GM12878 (cell line): ENCODE measurements at regions not wholly inside any gene's neighbourhood (a gene's known extent, or its start where the extent isn't known, plus 50 kb on each side); places are given as distances from the start of the nearest gene placed in this dataset.

ENCODE experiments used
- ATAC-seq: fragments of 200-7000 bp; cut with Tn5 transposase; 3 replicates; pipeline ENCODE4 v1.9.1; 2020; ENCODE audit warnings: mild to moderate bottlenecking, moderate library complexity
- BruUV-seq: library from RNA; stranded (reverse); fragments of 400-500 nt; replicated peaks from 2 replicates; lab custom pipeline; 2021; lab: Mats Ljungman, UMichigan
- CTCF ChIA-PET: fragments of 300-600 bp; sonication (Branson Sonifier 250); formaldehyde crosslinking; extraction: SDS; loops from one replicate; lab custom pipeline; 2021; ENCODE audit warnings: inconsistent platforms; lab: Yijun Ruan, JAX
- POLR2A ChIA-PET: fragments of 350-600 bp; formaldehyde crosslinking; extraction: SDS; loops from one replicate; lab custom pipeline; 2021; ENCODE audit warnings: inconsistent platforms; lab: Charles Lee
- RAD21 ChIA-PET: fragments of 300-600 bp; sonication (Branson Sonifier 250); formaldehyde crosslinking; loops from one replicate; lab custom pipeline; 2023; ENCODE audit warnings: antibody characterized with exemption; ENCODE audit not compliant: unreplicated experiment; lab: Charles Lee
- SMC1A ChIA-PET: fragments of 300-600 bp; sonication (Branson Sonifier 250); formaldehyde crosslinking; loops from one replicate; lab custom pipeline; 2023; ENCODE audit not compliant: unreplicated experiment, uncharacterized antibody; lab: Charles Lee
- DNase-seq: peaks from one replicate; pipeline ENCODE4 v3.0.0-alpha.2; 2011; ENCODE audit warnings: low read depth, low spot score
- FAIRE-seq: peaks from 3 replicates; lab custom pipeline; 2011; peaks lifted over from hg19 to GRCh38; lab: Jason Lieb, UNC
- H2AFZ ChIP-seq: 2 replicates; pipeline ENCODE4 v1.6.0; 2011; ENCODE audit warnings: low read depth, low read length, control low read depth; ENCODE audit not compliant: control insufficient read depth
- H3K27ac ChIP-seq: 2 replicates; pipeline ENCODE4 v1.5.1; 2011; ENCODE audit warnings: control low read depth; ENCODE audit not compliant: control insufficient read depth, insufficient read depth
- H3K27me3 ChIP-seq, 2 experiments: replicated peaks in 1 of 2; 2 replicates each; pipeline versions ENCODE4 v1.6.0 to v1.6.1; 2011; ENCODE audit warnings: low read length in 1 of 2; ENCODE audit not compliant: control insufficient read depth in 2 of 2, insufficient read depth in 2 of 2
- H3K36me3 ChIP-seq, 2 experiments: 2 replicates each; pipeline ENCODE4 v1.5.1; 2011; ENCODE audit warnings: low read length in 1 of 2; ENCODE audit not compliant: control insufficient read depth in 2 of 2, insufficient read depth in 2 of 2
- H3K4me1 ChIP-seq: 2 replicates; pipeline ENCODE4 v1.6.1; 2011; ENCODE audit warnings: mild to moderate bottlenecking, low read length, moderate library complexity, mixed read lengths; ENCODE audit not compliant: control insufficient read depth, insufficient read depth
- H3K4me2 ChIP-seq: 2 replicates; pipeline ENCODE4 v1.6.0; 2011; ENCODE audit warnings: control low read depth; ENCODE audit not compliant: control insufficient read depth, insufficient read depth
- H3K4me3 ChIP-seq: fragments of 200-600 bp; sonication (generic); 2 replicates; pipeline ENCODE4 v1.5.1; 2016
- H3K79me2 ChIP-seq: 2 replicates; pipeline ENCODE4 v1.6.0; 2011; ENCODE audit warnings: low read length; ENCODE audit not compliant: control insufficient read depth, insufficient read depth
- H3K9ac ChIP-seq: 2 replicates; pipeline ENCODE4 v1.8.0; 2011; ENCODE audit warnings: low read length, control low read depth, mixed read lengths; ENCODE audit not compliant: control insufficient read depth, insufficient read depth
- H3K9me3 ChIP-seq: replicated peaks from 3 replicates; pipeline ENCODE4 v1.5.1; 2011; ENCODE audit warnings: mild to moderate bottlenecking, low read length; ENCODE audit not compliant: control insufficient read depth, insufficient read depth
- H4K20me1 ChIP-seq: 2 replicates; pipeline ENCODE4 v1.6.0; 2011; ENCODE audit not compliant: control insufficient read depth, insufficient read depth
- ATF7 ChIP-seq: fragments of 450-650 bp; IDR thresholded peaks from 2 replicates; pipeline ENCODE4 v1.6.1; 2016; ENCODE audit warnings: low read depth, mild to moderate bottlenecking
- CTCF ChIP-seq, 3 experiments: IDR thresholded peaks in 2 of 3; conservative IDR thresholded peaks in 1 of 3; 2 replicates each; pipeline ENCODE4 v1.5.1; 2011; ENCODE audit warnings: low read depth in 3 of 3, low read length in 3 of 3, mild to moderate bottlenecking in 3 of 3, control low read depth in 2 of 3, moderate library complexity in 2 of 3, inconsistent platforms in 1 of 3, mixed read lengths in 1 of 3; ENCODE audit not compliant: control insufficient read depth in 2 of 3, insufficient read depth in 1 of 3; ENCODE audit errors: extremely low read depth in 1 of 3
- FOXK2 ChIP-seq: fragments of 450-650 bp; IDR thresholded peaks from 2 replicates; pipeline ENCODE4 v1.6.1; 2017; ENCODE audit warnings: mild to moderate bottlenecking, moderate library complexity
- GABPA ChIP-seq: IDR thresholded peaks from 2 replicates; pipeline ENCODE4 v1.6.1; 2014; ENCODE audit warnings: antibody characterized with exemption, low read depth, mild to moderate bottlenecking, inconsistent platforms
- HDAC6 ChIP-seq: fragments of 200-600 bp; sonication (generic); IDR thresholded peaks from one replicate; pipeline ENCODE4 v1.8.0; 2017; ENCODE audit warnings: antibody characterized with exemption; ENCODE audit not compliant: unreplicated experiment
- HSF1 ChIP-seq: fragments of 150-350 bp; IDR thresholded peaks from 2 replicates; pipeline ENCODE4 v1.6.1; 2014; ENCODE audit warnings: mild to moderate bottlenecking, low read depth, low read length
- NR2C1 ChIP-seq: fragments of 450-650 bp; IDR thresholded peaks from 2 replicates; pipeline ENCODE4 v1.6.1; 2017; ENCODE audit warnings: antibody characterized with exemption, mild to moderate bottlenecking, moderate library complexity
- PKNOX1 ChIP-seq: fragments of 450-650 bp; IDR thresholded peaks from 2 replicates; pipeline ENCODE4 v1.6.1; 2016; ENCODE audit warnings: mild to moderate bottlenecking
- STAT3 ChIP-seq: IDR thresholded peaks from 2 replicates; pipeline ENCODE4 v1.6.1; 2011; ENCODE audit warnings: low read depth, low read length, improper control_type of control experiment
- WRNIP1 ChIP-seq: IDR thresholded peaks from 2 replicates; pipeline ENCODE4 v1.6.1; 2011; ENCODE audit warnings: low read depth, low read length, improper control_type of control experiment, borderline replicate concordance
- ZBTB33 ChIP-seq: fragments of 450-650 bp; IDR thresholded peaks from 2 replicates; pipeline ENCODE4 v1.6.1; 2017; ENCODE audit warnings: mild to moderate bottlenecking
- ZBTB40 ChIP-seq: fragments of 450-650 bp; IDR thresholded peaks from 2 replicates; pipeline ENCODE4 v1.6.1; 2016; ENCODE audit warnings: mild to moderate bottlenecking, moderate library complexity, borderline replicate concordance
- WGBS: methylation state at CpG from one replicate; pipeline ENCODE4 v1.1.6; 2016; ENCODE audit warnings: low lambda C conversion rate; ENCODE audit not compliant: insufficient replicate concordance, insufficient coverage; ENCODE audit errors: missing lambda C conversion rate; 5-methylcytosine and 5-hydroxymethylcytosine counted together
- in situ Hi-C: fragments of 300-500 bp; cut with MboI; formaldehyde crosslinking; loops from 9 replicates; pipeline ENCODE4 v1.14.3; 2018; ENCODE audit warnings: mixed read lengths
- intact Hi-C: fragments of 100-400 bp; cut with micrococcal nuclease; formaldehyde crosslinking; loops from one replicate; pipeline ENCODE4 v1.14.2; 2022; ENCODE audit not compliant: unreplicated experiment

- ATAC-seq = no peak
- H3K4me1 ChIP-seq = no peaks in the 10 kb centered on the region
- no peaks in the 10 kb centered on the region for H3K79me2 ChIP-seq
- POLR2A ChIA-PET = no interaction called here
- 53% methylated on average over 1 of the region's 1 CpG for WGBS
- no peak overlapping the region for H3K9ac ChIP-seq
- no TSS peak for BruUV-seq
- in situ Hi-C loops = no loop called here
- H3K4me3 ChIP-seq = no peak overlapping the region
- CTCF ChIA-PET = no interaction called here
- no peak overlapping the region for H3K4me2 ChIP-seq
- H4K20me1 ChIP-seq = no peaks in the 10 kb centered on the region
- no peak for FAIRE-seq
- no peak overlapping the region for H3K27ac ChIP-seq
- no peaks in the 10 kb centered on the region for H3K9me3 ChIP-seq
- no peaks in the 10 kb centered on the region for H3K36me3 ChIP-seq
- H3K27me3 ChIP-seq = no peaks in the 10 kb centered on the region
- intact Hi-C loops = no loop called here
- no peak for DNase-seq
- SMC1A ChIA-PET = no interaction called here
- no peak overlapping the region for H2AFZ ChIP-seq
- RAD21 ChIA-PET = no interaction called here
- no peak for TF ChIP-seq CTCF (IDR thresholded peaks at IDR 0.05 in 2 of 3, conservative IDR thresholded peaks at IDR 0.05 in 1 of 3; ENCODE audit: control insufficient read depth in 2 of 3, extremely low read depth in 1 of 3, insufficient read depth in 1 of 3, low read depth in 3 of 3, low read length in 3 of 3)
- TF ChIP-seq ZBTB40 = no peak
- no peak for TF ChIP-seq HSF1
- TF ChIP-seq HDAC6 = no peak
- TF ChIP-seq FOXK2 = no peak
- no peak for TF ChIP-seq PKNOX1
- no peak for TF ChIP-seq ATF7
- TF ChIP-seq STAT3 = no peak
- TF ChIP-seq GABPA = no peak
- no peak for TF ChIP-seq WRNIP1
- no peak for TF ChIP-seq NR2C1
- TF ChIP-seq ZBTB33 = no peak
Measured at GRCh38 chr2:184129073-184129472, 469.3 kb upstream of the ZNF804A start.
